ENCODE measurements at regions not wholly inside any gene's neighbourhood (a gene's known extent, or its start where the extent isn't known, plus 50 kb on each side); places are given as distances from the start of the nearest gene placed in this dataset.

DNA sequence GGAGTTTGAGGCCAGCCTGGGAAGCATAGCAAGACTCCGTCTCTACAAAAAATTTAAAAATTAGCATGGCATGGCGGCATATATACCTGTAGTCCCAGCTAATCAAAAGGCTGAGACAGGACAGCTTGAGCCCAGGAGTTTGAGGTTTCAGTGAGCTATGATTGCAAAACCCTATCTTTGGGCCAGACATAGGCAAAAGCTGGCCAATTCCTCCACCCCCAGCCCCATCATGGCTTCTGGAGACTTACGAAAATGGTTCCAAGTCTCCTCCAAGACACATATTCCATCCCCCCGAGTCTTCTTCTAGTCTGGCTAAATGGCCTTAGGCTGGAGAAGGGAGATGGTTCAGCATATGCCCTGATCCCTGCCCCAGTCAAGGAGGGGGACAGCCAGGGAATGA lies 172.8 kb upstream of the HAAO start:
- no peak for TF ChIP-seq CTCF (IDR thresholded peaks at IDR 0.05)
- no peak for TF ChIP-seq POLR2AphosphoS5 (IDR thresholded peaks at IDR 0.05; ENCODE audit: low read depth, low read length)
- TF ChIP-seq, protein P1, sequence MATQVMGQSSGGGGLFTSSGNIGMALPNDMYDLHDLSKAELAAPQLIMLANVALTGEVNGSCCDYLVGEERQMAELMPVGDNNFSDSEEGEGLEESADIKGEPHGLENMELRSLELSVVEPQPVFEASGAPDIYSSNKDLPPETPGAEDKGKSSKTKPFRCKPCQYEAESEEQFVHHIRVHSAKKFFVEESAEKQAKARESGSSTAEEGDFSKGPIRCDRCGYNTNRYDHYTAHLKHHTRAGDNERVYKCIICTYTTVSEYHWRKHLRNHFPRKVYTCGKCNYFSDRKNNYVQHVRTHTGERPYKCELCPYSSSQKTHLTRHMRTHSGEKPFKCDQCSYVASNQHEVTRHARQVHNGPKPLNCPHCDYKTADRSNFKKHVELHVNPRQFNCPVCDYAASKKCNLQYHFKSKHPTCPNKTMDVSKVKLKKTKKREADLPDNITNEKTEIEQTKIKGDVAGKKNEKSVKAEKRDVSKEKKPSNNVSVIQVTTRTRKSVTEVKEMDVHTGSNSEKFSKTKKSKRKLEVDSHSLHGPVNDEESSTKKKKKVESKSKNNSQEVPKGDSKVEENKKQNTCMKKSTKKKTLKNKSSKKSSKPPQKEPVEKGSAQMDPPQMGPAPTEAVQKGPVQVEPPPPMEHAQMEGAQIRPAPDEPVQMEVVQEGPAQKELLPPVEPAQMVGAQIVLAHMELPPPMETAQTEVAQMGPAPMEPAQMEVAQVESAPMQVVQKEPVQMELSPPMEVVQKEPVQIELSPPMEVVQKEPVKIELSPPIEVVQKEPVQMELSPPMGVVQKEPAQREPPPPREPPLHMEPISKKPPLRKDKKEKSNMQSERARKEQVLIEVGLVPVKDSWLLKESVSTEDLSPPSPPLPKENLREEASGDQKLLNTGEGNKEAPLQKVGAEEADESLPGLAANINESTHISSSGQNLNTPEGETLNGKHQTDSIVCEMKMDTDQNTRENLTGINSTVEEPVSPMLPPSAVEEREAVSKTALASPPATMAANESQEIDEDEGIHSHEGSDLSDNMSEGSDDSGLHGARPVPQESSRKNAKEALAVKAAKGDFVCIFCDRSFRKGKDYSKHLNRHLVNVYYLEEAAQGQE (IDR thresholded peaks at IDR 0.05; ENCODE audit: insufficient read depth in 1 of 2, low read depth in 2 of 2, low read length in 1 of 2) = no peak
- TF ChIP-seq SIN3A (IDR thresholded peaks at IDR 0.05; ENCODE audit: borderline replicate concordance, insufficient read depth, low read depth, low read length) = no peak
- TF ChIP-seq TCF7L2 (IDR thresholded peaks at IDR 0.05; ENCODE audit: low read depth, low read length) = no peak
- CTCF ChIA-PET = no interaction called here
- no peaks in the 10 kb centered on the region for H3K9me3 ChIP-seq (ENCODE audit: control insufficient read depth, insufficient read depth, low read depth, low read length)
- H3K36me3 ChIP-seq (ENCODE audit: control insufficient read depth, insufficient read depth, low read length) = no peaks in the 10 kb centered on the region
- intact Hi-C loops (cut with micrococcal nuclease; ENCODE audit: unreplicated experiment) = no loop called here
- H3K4me3 ChIP-seq (ENCODE audit: low read depth in 2 of 2, low read length in 2 of 2) = no peak overlapping the region
- POLR2A ChIA-PET = no interaction called here
- DNase-seq (ENCODE audit: low read depth, low spot score) = no peak
- ATAC-seq = no peak
- H3K27ac ChIP-seq (ENCODE audit: low read length) = no peak overlapping the region
- in situ Hi-C loops (cut with HindIII; ENCODE audit: low pct_unique_long_range_greater_than_20kb, low sequenced_read_pairs) = no loop called here
- no peaks in the 10 kb centered on the region for H3K27me3 ChIP-seq (ENCODE audit: control insufficient read depth, insufficient read depth, low read length)
- H3K4me1 ChIP-seq (ENCODE audit: control insufficient read depth, insufficient read depth, low read length) = no peaks in the 10 kb centered on the region
- no TSS peak for BruUV-seq (replicated peaks)

DNA sequence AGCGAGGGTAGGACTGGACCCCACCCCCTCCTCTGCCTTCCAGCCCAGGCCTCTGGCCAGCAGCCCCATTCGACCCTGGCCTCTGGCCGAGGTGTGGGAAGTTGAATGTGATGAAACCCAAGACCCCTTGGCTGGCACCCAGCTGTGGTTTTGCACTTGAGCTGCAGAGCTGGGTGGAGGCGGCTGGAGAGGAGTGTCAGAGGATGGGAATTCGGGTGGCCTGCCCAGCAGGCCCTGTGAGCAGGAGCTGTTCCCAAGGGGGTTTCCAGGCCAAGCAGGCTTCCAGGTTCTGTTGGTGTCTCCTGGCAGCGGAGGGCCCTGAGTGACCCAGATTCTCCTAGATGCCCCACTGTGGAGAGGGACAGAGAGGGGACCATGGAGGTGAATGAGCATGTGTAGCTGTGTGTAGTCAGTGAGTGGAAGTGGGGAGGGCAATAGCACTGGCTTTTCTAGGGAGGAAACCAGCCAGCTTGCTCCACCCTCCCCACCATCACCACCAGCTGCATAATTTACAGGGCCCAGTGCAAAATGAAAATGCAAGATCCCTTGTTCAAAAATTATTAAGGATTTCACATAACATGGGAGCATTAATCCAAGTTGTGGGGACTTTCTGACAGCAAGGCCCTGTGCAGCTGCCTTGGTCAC lies 172.2 kb upstream of the HAAO start:
- BruUV-seq (replicated peaks) = no TSS peak
- Histone ChIP-seq H3K4me3 (ENCODE audit: low read depth in 2 of 2, low read length in 2 of 2) (no peak overlapping the region), H3K27me3 (ENCODE audit: control insufficient read depth, insufficient read depth, low read length) (no peaks in the 10 kb centered on the region), H3K4me1 (ENCODE audit: control insufficient read depth, insufficient read depth, low read length) (no peaks in the 10 kb centered on the region), H3K27ac (ENCODE audit: low read length) (no peak overlapping the region), H3K9me3 (ENCODE audit: control insufficient read depth, insufficient read depth, low read depth, low read length) (no peaks in the 10 kb centered on the region), H3K36me3 (ENCODE audit: control insufficient read depth, insufficient read depth, low read length) (no peaks in the 10 kb centered on the region)
- DNase-seq (ENCODE audit: low read depth, low spot score) (no peak), ATAC-seq (no peak)
- ChIA-PET POLR2A (no interaction called here), CTCF (no interaction called here)
- TF ChIP-seq, protein P1 (IDR thresholded peaks at IDR 0.05; ENCODE audit: insufficient read depth in 1 of 2, low read depth in 2 of 2, low read length in 1 of 2) = no peak
- TF ChIP-seq CTCF (IDR thresholded peaks at IDR 0.05) (no peak), POLR2AphosphoS5 (IDR thresholded peaks at IDR 0.05; ENCODE audit: low read depth, low read length) (no peak), SIN3A (IDR thresholded peaks at IDR 0.05; ENCODE audit: borderline replicate concordance, insufficient read depth, low read depth, low read length) (no peak), TCF7L2 (IDR thresholded peaks at IDR 0.05; ENCODE audit: low read depth, low read length) (no peak)
- intact Hi-C loops (cut with micrococcal nuclease; ENCODE audit: unreplicated experiment) (no loop called here), in situ Hi-C loops (cut with HindIII; ENCODE audit: low pct_unique_long_range_greater_than_20kb, low sequenced_read_pairs) (no loop called here)

Measured in Panc1 (cell line).